MM.1S (cell line): ENCODE measurements at regions not wholly inside any gene's neighbourhood (a gene's known extent, or its start where the extent isn't known, plus 50 kb on each side); places are given as distances from the start of the nearest gene placed in this dataset.
"Not testable (repeated sequence)": the region's sequence is repeated elsewhere in the genome, so short reads cannot be mapped to it uniquely, and the experiment has no call there.

Experiments used
- DNase-seq: peaks from one replicate; pipeline ENCODE4 v3.0.0-alpha.2; 2015
- H2AFZ ChIP-seq: fragments of 300-600 bp; sonication (generic); 2 replicates; pipeline ENCODE4 v1.6.0; 2016; ENCODE audit warnings: antibody characterized with exemption, low read length
- H3F3A ChIP-seq: fragments of 300-600 bp; sonication (generic); 2 replicates; pipeline ENCODE4 v1.6.1; 2016; ENCODE audit warnings: mild to moderate bottlenecking, antibody characterized with exemption, low read length, moderate library complexity, mixed read lengths; ENCODE audit not compliant: insufficient read depth
- H3K27ac ChIP-seq: fragments of 300-600 bp; sonication (generic); 2 replicates; pipeline ENCODE4 v1.5.1; 2016; ENCODE audit warnings: mild to moderate bottlenecking, low read length
- H3K27me3 ChIP-seq: fragments of 300-600 bp; sonication (generic); replicated peaks from 2 replicates; pipeline ENCODE4 v1.6.0; 2016; ENCODE audit warnings: low read length; ENCODE audit not compliant: insufficient read depth
- H3K36me3 ChIP-seq: fragments of 300-600 bp; sonication (generic); replicated peaks from 2 replicates; pipeline ENCODE4 v1.6.1; 2016; ENCODE audit warnings: mild to moderate bottlenecking, low read length, mixed read lengths; ENCODE audit not compliant: insufficient read depth
- H3K4me1 ChIP-seq: fragments of 300-600 bp; sonication (generic); 2 replicates; pipeline ENCODE4 v1.6.1; 2016; ENCODE audit warnings: low read length, mixed read lengths
- H3K4me2 ChIP-seq: fragments of 300-600 bp; sonication (generic); 2 replicates; pipeline ENCODE4 v1.6.0; 2016; ENCODE audit warnings: low read depth, low read length
- H3K4me3 ChIP-seq: fragments of 300-600 bp; sonication (generic); 2 replicates; pipeline ENCODE4 v1.5.1; 2016; ENCODE audit warnings: low read length, mixed read lengths
- H3K79me2 ChIP-seq: fragments of 300-600 bp; sonication (generic); 2 replicates; pipeline ENCODE4 v1.6.1; 2016; ENCODE audit warnings: mixed run types, low read length, mixed read lengths
- H3K9ac ChIP-seq: fragments of 300-600 bp; sonication (generic); 2 replicates; pipeline ENCODE4 v1.6.1; 2016; ENCODE audit warnings: low read length, mixed read lengths
- H3K9me2 ChIP-seq: fragments of 300-600 bp; sonication (generic); replicated peaks from 2 replicates; pipeline ENCODE4 v1.6.1; 2016; ENCODE audit warnings: mild to moderate bottlenecking, low read length, mixed read lengths; ENCODE audit not compliant: insufficient read depth
- H3K9me3 ChIP-seq: fragments of 300-600 bp; sonication (generic); replicated peaks from 2 replicates; pipeline ENCODE4 v1.6.1; 2016; ENCODE audit warnings: mild to moderate bottlenecking, low read length, mixed read lengths; ENCODE audit not compliant: insufficient read depth
- H4K20me1 ChIP-seq: fragments of 300-600 bp; sonication (generic); 2 replicates; pipeline ENCODE4 v1.6.1; 2016; ENCODE audit warnings: mild to moderate bottlenecking, low read length, moderate library complexity, mixed read lengths; ENCODE audit not compliant: insufficient read depth
- CTCF ChIP-seq: fragments of 300-600 bp; sonication (generic); IDR thresholded peaks from 2 replicates; pipeline ENCODE4 v1.5.1; 2016; ENCODE audit warnings: antibody characterized with exemption, low read length, mixed read lengths
- EZH2 ChIP-seq: fragments of 300-600 bp; sonication (generic); optimal IDR thresholded peaks from 2 replicates; pipeline ENCODE3; 2017; ENCODE audit warnings: low read depth, mild to moderate bottlenecking, antibody characterized with exemption, low read length, mixed read lengths
- EZH2phosphoT487 ChIP-seq: fragments of 300-600 bp; sonication (generic); IDR thresholded peaks from 2 replicates; pipeline ENCODE4 v1.6.1; 2018; ENCODE audit warnings: antibody characterized with exemption, low read length

- H4K20me1 ChIP-seq, H3K4me1 ChIP-seq, H3K4me2 ChIP-seq, H3K27ac ChIP-seq, H3K4me3 ChIP-seq, H3F3A ChIP-seq, H3K9ac ChIP-seq, DNase-seq, H3K27me3 ChIP-seq, H3K9me3 ChIP-seq, H2AFZ ChIP-seq, H3K9me2 ChIP-seq, H3K79me2 ChIP-seq, H3K36me3 ChIP-seq: not testable (repeated sequence)
These were observed 53.1 kb upstream of the HUNK start for GRCh38 chr21:31819692-31820091.

GRCh38 chr21:31814356-31814755, 58.5 kb upstream of the HUNK start:
- H3K36me3 ChIP-seq, H3K79me2 ChIP-seq, H3K27ac ChIP-seq, H3F3A ChIP-seq, H3K9me3 ChIP-seq, H2AFZ ChIP-seq, H3K4me2 ChIP-seq, DNase-seq, H3K9ac ChIP-seq, H3K27me3 ChIP-seq, H3K9me2 ChIP-seq, H3K4me1 ChIP-seq, H3K4me3 ChIP-seq, H4K20me1 ChIP-seq: not testable (repeated sequence)

- no peak for DNase-seq
- H3K4me2 ChIP-seq, result no peak overlapping the region
- no peaks in the 10 kb centered on the region for H3K9me3 ChIP-seq
- no peaks in the 10 kb centered on the region for H3K79me2 ChIP-seq
- no peaks in the 10 kb centered on the region for H3K36me3 ChIP-seq
- H3K27ac ChIP-seq, result no peak overlapping the region
- no peak overlapping the region for H2AFZ ChIP-seq
- TF ChIP-seq EZH2phosphoT487 (no peak), EZH2 (no peak), CTCF (no peak)
- no peaks in the 10 kb centered on the region for H3F3A ChIP-seq
- H3K4me1 ChIP-seq, result no peaks in the 10 kb centered on the region
- no peaks in the 10 kb centered on the region for H3K27me3 ChIP-seq
- H3K9me2 ChIP-seq, result no peaks in the 10 kb centered on the region
- H3K9ac ChIP-seq, result no peak overlapping the region
- H4K20me1 ChIP-seq, result no peaks in the 10 kb centered on the region
- no peak overlapping the region for H3K4me3 ChIP-seq
These were observed 59.0 kb upstream of the HUNK start for GRCh38 chr21:31813862-31814261.

GRCh38 chr21:31804008-31804394, 68.8 kb upstream of the HUNK start:
- Histone ChIP-seq H3F3A (no peaks in the 10 kb centered on the region), H3K4me1 (no peaks in the 10 kb centered on the region), H3K9me3 (no peaks in the 10 kb centered on the region), H4K20me1 (no peaks in the 10 kb centered on the region), H3K79me2 (no peaks in the 10 kb centered on the region), H3K27me3 (no peaks in the 10 kb centered on the region), H2AFZ (no peak overlapping the region), H3K4me2 (no peak overlapping the region), H3K4me3 (no peak overlapping the region), H3K27ac (no peak overlapping the region), H3K36me3 (no peaks in the 10 kb centered on the region), H3K9me2 (no peaks in the 10 kb centered on the region), H3K9ac (no peak overlapping the region)
- TF ChIP-seq CTCF (no peak), EZH2phosphoT487 (no peak), EZH2 (no peak)
- DNase-seq, result no peak
